ENCODE measurements at regions not wholly inside any gene's neighbourhood (a gene's known extent, or its start where the extent isn't known, plus 50 kb on each side); places are given as distances from the start of the nearest gene placed in this dataset.

- Histone ChIP-seq H3K9me3 (ENCODE audit: low read depth, low read length, poor library complexity, severe bottlenecking) (no peaks in the 10 kb centered on the region), H3K27ac (ENCODE audit: low read depth, low read length, poor library complexity, severe bottlenecking) (no peak overlapping the region), H3K4me1 (ENCODE audit: insufficient read depth, low read length, poor library complexity, severe bottlenecking) (no peaks in the 10 kb centered on the region), H3K4me3 (ENCODE audit: low read depth, low read length, poor library complexity, severe bottlenecking) (no peak overlapping the region), H3K27me3 (replicated peaks; ENCODE audit: insufficient read depth, low read depth, low read length, poor library complexity) (peaks cover 5% of the 10 kb centered on the region), H3K36me3 (ENCODE audit: insufficient read depth, low read length, poor library complexity, severe bottlenecking) (no peaks in the 10 kb centered on the region)
- intact Hi-C loops (cut with micrococcal nuclease; ENCODE audit: unreplicated experiment) = no loop called here
- DNase-seq (ENCODE audit: low spot score) = no peak
- no peak for TF ChIP-seq CTCF (conservative IDR thresholded peaks at IDR 0.05; ENCODE audit: low read depth, low read length)
- no peak for TF ChIP-seq EZH2 (IDR thresholded peaks at IDR 0.05; ENCODE audit: borderline replicate concordance, low read depth, low read length, poor library complexity, severe bottlenecking)
- BruUV-seq (replicated peaks) = no TSS peak
- ChIA-PET CTCF (no interaction called here), POLR2A (ENCODE audit: low non-redundant PET) (no interaction called here)
These were observed 856.2 kb upstream of the NRXN1 start for GRCh38 chr2:51888120-51888519.

- Histone ChIP-seq H3K27ac (ENCODE audit: low read depth, low read length, poor library complexity, severe bottlenecking) (no peak overlapping the region), H3K9me3 (ENCODE audit: low read depth, low read length, poor library complexity, severe bottlenecking) (peaks cover 7% of the 10 kb centered on the region), H3K27me3 (replicated peaks; ENCODE audit: insufficient read depth, low read depth, low read length, poor library complexity) (no peaks in the 10 kb centered on the region), H3K36me3 (ENCODE audit: insufficient read depth, low read length, poor library complexity, severe bottlenecking) (no peaks in the 10 kb centered on the region), H3K4me1 (ENCODE audit: insufficient read depth, low read length, poor library complexity, severe bottlenecking) (no peaks in the 10 kb centered on the region), H3K4me3 (ENCODE audit: low read depth, low read length, poor library complexity, severe bottlenecking) (no peak overlapping the region)
- intact Hi-C loops (cut with micrococcal nuclease; ENCODE audit: unreplicated experiment) = no loop called here
- BruUV-seq (replicated peaks) = no TSS peak
- no peak for DNase-seq (ENCODE audit: low spot score)
- CTCF ChIA-PET = no interaction called here
- POLR2A ChIA-PET (ENCODE audit: low non-redundant PET) = no interaction called here
- TF ChIP-seq EZH2 (IDR thresholded peaks at IDR 0.05; ENCODE audit: borderline replicate concordance, low read depth, low read length, poor library complexity, severe bottlenecking) = no peak
These were observed 849.7 kb upstream of the NRXN1 start for GRCh38 chr2:51881673-51882072.

- DNase-seq (ENCODE audit: low spot score) = no peak
- TF ChIP-seq CTCF (conservative IDR thresholded peaks at IDR 0.05; ENCODE audit: low read depth, low read length) (no peak), EZH2 (IDR thresholded peaks at IDR 0.05; ENCODE audit: borderline replicate concordance, low read depth, low read length, poor library complexity, severe bottlenecking) (no peak)
- intact Hi-C loops (cut with micrococcal nuclease; ENCODE audit: unreplicated experiment) = no loop called here
- H3K4me3 ChIP-seq (ENCODE audit: low read depth, low read length, poor library complexity, severe bottlenecking) = no peak overlapping the region
- no peaks in the 10 kb centered on the region for H3K36me3 ChIP-seq (ENCODE audit: insufficient read depth, low read length, poor library complexity, severe bottlenecking)
- peaks cover 7% of the 10 kb centered on the region for H3K9me3 ChIP-seq (ENCODE audit: low read depth, low read length, poor library complexity, severe bottlenecking)
- no peak overlapping the region for H3K27ac ChIP-seq (ENCODE audit: low read depth, low read length, poor library complexity, severe bottlenecking)
- H3K4me1 ChIP-seq (ENCODE audit: insufficient read depth, low read length, poor library complexity, severe bottlenecking) = no peaks in the 10 kb centered on the region
- no peaks in the 10 kb centered on the region for H3K27me3 ChIP-seq (replicated peaks; ENCODE audit: insufficient read depth, low read depth, low read length, poor library complexity)
- no TSS peak for BruUV-seq (replicated peaks)
- ChIA-PET CTCF (no interaction called here), POLR2A (ENCODE audit: low non-redundant PET) (no interaction called here)
These were observed 848.2 kb upstream of the NRXN1 start for GRCh38 chr2:51880153-51880552.

GRCh38 chr2:51866361-51866760 is 834.4 kb upstream of the NRXN1 start:
- DNase-seq (ENCODE audit: low spot score) = no peak
- Histone ChIP-seq H3K4me1 (ENCODE audit: insufficient read depth, low read length, poor library complexity, severe bottlenecking) (no peaks in the 10 kb centered on the region), H3K4me3 (ENCODE audit: low read depth, low read length, poor library complexity, severe bottlenecking) (no peak overlapping the region), H3K9me3 (ENCODE audit: low read depth, low read length, poor library complexity, severe bottlenecking) (no peaks in the 10 kb centered on the region), H3K27me3 (replicated peaks; ENCODE audit: insufficient read depth, low read depth, low read length, poor library complexity) (no peaks in the 10 kb centered on the region), H3K36me3 (ENCODE audit: insufficient read depth, low read length, poor library complexity, severe bottlenecking) (no peaks in the 10 kb centered on the region), H3K27ac (ENCODE audit: low read depth, low read length, poor library complexity, severe bottlenecking) (no peak overlapping the region)
- CTCF ChIA-PET = no interaction called here
- BruUV-seq (replicated peaks) = no TSS peak
- POLR2A ChIA-PET (ENCODE audit: low non-redundant PET) = no interaction called here
- intact Hi-C loops (cut with micrococcal nuclease; ENCODE audit: unreplicated experiment) = no loop called here
- TF ChIP-seq CTCF (conservative IDR thresholded peaks at IDR 0.05; ENCODE audit: low read depth, low read length) (no peak), EZH2 (IDR thresholded peaks at IDR 0.05; ENCODE audit: borderline replicate concordance, low read depth, low read length, poor library complexity, severe bottlenecking) (no peak)
